Lower leg skin (tissue), 4 donors: ENCODE measurements at regions not wholly inside any gene's neighbourhood (a gene's known extent, or its start where the extent isn't known, plus 50 kb on each side); places are given as distances from the start of the nearest gene placed in this dataset.

Experiments used
- DNase-seq, 2 donors: peaks; one replicate each; pipeline ENCODE4 v3.0.0-alpha.2; 2019; ENCODE audit warnings: low spot score in 2 of 2
- H3K4me3 ChIP-seq: fragments of 200-600 bp; sonication (generic); 2 replicates; pipeline ENCODE4 v1.5.1; 2017; ENCODE audit warnings: mild to moderate bottlenecking, low read depth; ENCODE audit not compliant: poor library complexity, severe bottlenecking
- POLR2A ChIP-seq, 2 donors: fragments of 450-650 bp; IDR thresholded peaks; one replicate each; pipeline ENCODE4 v1.6.1; 2016 to 2017; ENCODE audit warnings: antibody characterized with exemption in 2 of 2, mild to moderate bottlenecking in 1 of 2, moderate library complexity in 1 of 2
- WGBS, 2 donors: methylation state at CpG; one replicate each; pipeline ENCODE4 v1.1.5; 2018; 5-methylcytosine and 5-hydroxymethylcytosine counted together
- intact Hi-C: fragments of 100-400 bp; cut with DNase I; formaldehyde crosslinking; loops from one replicate; pipeline ENCODE4 v1.15.0; 2023; ENCODE audit warnings: low total_unique reads
- TF ChIP-seq, protein P1 (sequence below), 3 donors: fragments of 450-650 bp; IDR thresholded peaks; one replicate each; pipeline ENCODE4 v1.5.1; 2016; ENCODE audit warnings: antibody characterized with exemption in 3 of 3, mild to moderate bottlenecking in 3 of 3, moderate library complexity in 2 of 3

DNA sequence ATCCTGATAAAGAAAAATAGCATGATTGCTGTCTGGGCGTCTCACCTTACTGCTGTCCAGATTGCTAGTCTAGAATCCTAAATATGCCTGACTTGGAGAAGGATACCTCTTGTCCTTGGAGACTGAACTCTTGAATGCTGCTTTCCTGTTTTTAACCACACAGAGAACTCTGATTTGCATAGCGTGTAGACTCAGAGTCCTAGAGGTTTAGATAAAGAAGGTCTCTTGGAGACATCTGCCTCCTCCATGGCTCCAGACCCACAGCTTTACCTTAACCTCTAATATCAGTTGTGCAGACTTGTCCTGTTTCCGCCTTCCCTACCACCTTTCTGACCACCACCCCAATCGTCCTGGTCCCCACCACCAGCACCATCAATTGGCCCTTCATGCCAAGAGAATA is 292.6 kb upstream of the CYRIA start:
- no peak for TF ChIP-seq POLR2A (IDR thresholded peaks at IDR 0.05)
- TF ChIP-seq, protein P1, sequence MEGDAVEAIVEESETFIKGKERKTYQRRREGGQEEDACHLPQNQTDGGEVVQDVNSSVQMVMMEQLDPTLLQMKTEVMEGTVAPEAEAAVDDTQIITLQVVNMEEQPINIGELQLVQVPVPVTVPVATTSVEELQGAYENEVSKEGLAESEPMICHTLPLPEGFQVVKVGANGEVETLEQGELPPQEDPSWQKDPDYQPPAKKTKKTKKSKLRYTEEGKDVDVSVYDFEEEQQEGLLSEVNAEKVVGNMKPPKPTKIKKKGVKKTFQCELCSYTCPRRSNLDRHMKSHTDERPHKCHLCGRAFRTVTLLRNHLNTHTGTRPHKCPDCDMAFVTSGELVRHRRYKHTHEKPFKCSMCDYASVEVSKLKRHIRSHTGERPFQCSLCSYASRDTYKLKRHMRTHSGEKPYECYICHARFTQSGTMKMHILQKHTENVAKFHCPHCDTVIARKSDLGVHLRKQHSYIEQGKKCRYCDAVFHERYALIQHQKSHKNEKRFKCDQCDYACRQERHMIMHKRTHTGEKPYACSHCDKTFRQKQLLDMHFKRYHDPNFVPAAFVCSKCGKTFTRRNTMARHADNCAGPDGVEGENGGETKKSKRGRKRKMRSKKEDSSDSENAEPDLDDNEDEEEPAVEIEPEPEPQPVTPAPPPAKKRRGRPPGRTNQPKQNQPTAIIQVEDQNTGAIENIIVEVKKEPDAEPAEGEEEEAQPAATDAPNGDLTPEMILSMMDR (IDR thresholded peaks at IDR 0.05), result no peak
- WGBS, 2 donors, result 79 to 81% methylated on average over 4 of the region's 4 CpGs
- no peak for DNase-seq
- intact Hi-C loops, result no loop called here
- H3K4me3 ChIP-seq, result no peak overlapping the region

DNA sequence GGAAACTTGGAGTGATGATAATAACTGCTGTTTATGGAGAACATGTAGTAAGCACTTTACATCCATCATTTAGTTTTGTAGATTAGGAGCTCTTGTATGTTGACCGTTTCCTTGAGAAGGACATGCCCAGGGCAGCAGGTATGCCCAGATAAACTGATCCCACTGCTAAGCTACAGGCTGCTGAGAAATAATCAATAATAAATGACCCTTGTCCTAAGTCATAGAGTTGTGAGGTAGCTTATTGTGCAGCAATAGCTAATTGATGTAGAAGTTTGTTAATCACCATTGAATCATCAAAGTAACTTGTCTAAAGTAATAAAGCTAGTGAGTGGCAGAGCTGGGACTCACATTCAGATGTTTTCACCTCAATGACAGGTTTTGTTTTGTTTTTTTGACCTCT is 287.2 kb upstream of the CYRIA start:
- TF ChIP-seq POLR2A (IDR thresholded peaks at IDR 0.05), result no peak
- TF ChIP-seq, protein P1 (IDR thresholded peaks at IDR 0.05), result no peak
- intact Hi-C loops, result no loop called here
- no peak overlapping the region for H3K4me3 ChIP-seq
- no peak for DNase-seq
- 88 to 93% methylated on average over 1 of the region's 1 CpG for whole genome bisulfite sequencing, 2 donors

DNA sequence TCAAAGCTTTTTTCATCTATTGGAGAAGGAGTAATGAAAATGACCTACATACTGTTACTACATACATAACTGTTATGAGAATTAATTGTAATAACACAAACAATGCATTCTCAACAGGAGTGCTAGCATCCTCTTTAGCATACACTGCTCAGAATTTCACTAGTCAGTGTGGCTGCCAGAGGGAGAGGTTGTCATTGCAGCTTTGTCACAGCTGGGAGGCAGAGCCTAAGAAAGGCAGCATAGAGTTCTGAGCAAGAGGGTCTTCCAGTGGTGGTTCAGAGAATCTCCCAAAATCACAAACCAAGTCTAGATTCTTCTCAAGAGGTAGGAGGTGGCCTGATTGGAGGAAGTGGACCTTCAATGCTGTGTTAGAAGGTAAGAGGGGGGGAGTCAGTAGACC is 286.7 kb upstream of the CYRIA start:
- H3K4me3 ChIP-seq, result no peak overlapping the region
- intact Hi-C loops, result no loop called here
- DNase-seq, result no peak
- TF ChIP-seq, protein P1 (IDR thresholded peaks at IDR 0.05), result no peak
- no peak for TF ChIP-seq POLR2A (IDR thresholded peaks at IDR 0.05)

DNA sequence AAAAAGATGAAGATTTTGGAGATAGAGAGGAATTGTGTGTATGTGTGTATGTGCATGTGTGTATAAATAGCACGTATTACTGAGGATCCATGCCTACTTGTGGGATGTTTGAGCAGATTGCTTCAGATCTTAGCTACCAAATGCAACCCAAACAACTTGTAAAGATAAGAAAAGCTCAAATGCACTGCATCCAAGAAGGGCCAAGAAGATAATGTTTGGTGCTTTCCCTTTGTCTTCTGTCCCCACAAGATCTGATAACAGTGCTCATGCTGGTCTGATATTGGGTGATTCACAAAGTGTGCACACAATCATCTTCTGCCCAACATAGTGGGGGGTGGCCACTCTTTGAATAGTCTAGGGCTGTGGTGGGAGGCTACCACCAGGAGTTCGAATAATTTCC is 284.8 kb upstream of the CYRIA start:
- WGBS, 2 donors, result 80 to 87% methylated on average over 2 of the region's 2 CpGs

DNA sequence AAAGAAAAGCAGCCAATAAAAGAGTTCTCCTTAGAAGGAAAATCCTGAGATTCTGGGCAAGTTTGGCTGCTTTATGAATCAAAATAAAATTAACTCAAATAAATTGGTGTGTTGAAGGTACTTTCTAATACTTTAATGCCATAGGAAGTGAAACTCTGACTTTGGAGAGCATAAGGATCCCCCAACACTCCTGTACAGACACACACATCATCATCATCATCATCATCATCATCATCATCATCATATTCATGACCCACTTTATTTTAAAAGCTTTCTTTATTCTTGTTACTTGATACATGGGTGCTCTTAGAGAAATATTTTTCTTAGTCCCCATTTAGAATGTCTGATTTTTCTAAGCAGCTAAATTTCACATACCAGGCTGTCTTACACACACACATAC is 283.1 kb upstream of the CYRIA start:
- TF ChIP-seq, protein P1 (IDR thresholded peaks at IDR 0.05), result no peak
- TF ChIP-seq POLR2A (IDR thresholded peaks at IDR 0.05), result no peak
- H3K4me3 ChIP-seq, result no peak overlapping the region
- no peak for DNase-seq
- intact Hi-C loops, result no loop called here

More for the DNA sequence above, 284.8 kb upstream of the CYRIA start:
- no peak overlapping the region for H3K4me3 ChIP-seq
- intact Hi-C loops, result no loop called here
- TF ChIP-seq, protein P1 (IDR thresholded peaks at IDR 0.05), result no peak
- no peak for TF ChIP-seq POLR2A (IDR thresholded peaks at IDR 0.05)
- DNase-seq, result no peak

DNA sequence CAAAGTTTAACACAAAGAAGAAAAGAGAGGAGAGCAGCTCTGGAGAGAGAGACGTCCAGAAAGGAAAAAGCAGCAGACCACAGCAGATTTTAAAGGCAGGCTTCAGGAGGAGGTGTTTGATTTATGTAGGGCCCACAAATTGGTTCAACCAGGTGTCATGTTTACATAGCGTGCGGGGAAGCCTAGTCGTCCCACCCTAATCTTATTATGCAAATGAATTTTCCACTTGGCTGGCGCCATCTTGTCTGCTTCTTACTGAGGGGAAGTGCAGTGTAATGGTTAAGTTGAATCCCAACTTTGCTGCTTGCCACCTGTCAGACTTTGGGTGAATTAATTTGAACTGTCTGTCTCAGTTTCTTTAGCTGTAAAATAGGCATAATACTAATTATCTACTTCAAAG is 282.4 kb upstream of the CYRIA start:
- no peak for DNase-seq
- H3K4me3 ChIP-seq, result no peak overlapping the region
- 66 to 69% methylated on average over 5 of the region's 5 CpGs for WGBS, 2 donors
- intact Hi-C loops, result no loop called here
- TF ChIP-seq POLR2A (IDR thresholded peaks at IDR 0.05), result no peak
